Right atrium auricular region (tissue), 2 donors: ENCODE measurements at regions not wholly inside any gene's neighbourhood (a gene's known extent, or its start where the extent isn't known, plus 50 kb on each side); places are given as distances from the start of the nearest gene placed in this dataset.

ENCODE experiments used
- DNase-seq: peaks from one replicate; pipeline ENCODE4 v3.0.0-alpha.2; 2019; ENCODE audit warnings: low spot score
- H3K27ac ChIP-seq, 2 donors: fragments of 200-600 bp; sonication (generic); 1 replicate in 1 of 2; 2 replicates in 1 of 2; pipeline ENCODE4 v1.5.1; 2016 to 2019
- H3K27me3 ChIP-seq, 2 donors: fragments of 200-600 bp; sonication (generic); one replicate each; pipeline versions ENCODE4 v1.5.1 to v1.6.0; 2017 to 2019
- H3K36me3 ChIP-seq: fragments of 200-600 bp; sonication (generic); one replicate; pipeline ENCODE4 v1.5.1; 2016
- H3K4me1 ChIP-seq, 2 donors: fragments of 200-600 bp; sonication (generic); one replicate each; pipeline versions ENCODE4 v1.5.1 to v1.6.0; 2017 to 2019
- H3K4me3 ChIP-seq, 2 donors: fragments of 200-600 bp; sonication (generic); 1 replicate in 1 of 2; 2 replicates in 1 of 2; pipeline ENCODE4 v1.5.1; 2017 to 2019; ENCODE audit warnings: mild to moderate bottlenecking in 1 of 2, moderate library complexity in 1 of 2
- H3K9me3 ChIP-seq, 2 donors: fragments of 200-600 bp; sonication (generic); one replicate each; pipeline ENCODE4 v1.5.1; 2019
- CTCF ChIP-seq, 2 donors: fragments of 200-600 bp; sonication (generic); IDR thresholded peaks; one replicate each; pipeline ENCODE4 v1.5.1; 2019; ENCODE audit warnings: antibody characterized with exemption in 2 of 2

DNA sequence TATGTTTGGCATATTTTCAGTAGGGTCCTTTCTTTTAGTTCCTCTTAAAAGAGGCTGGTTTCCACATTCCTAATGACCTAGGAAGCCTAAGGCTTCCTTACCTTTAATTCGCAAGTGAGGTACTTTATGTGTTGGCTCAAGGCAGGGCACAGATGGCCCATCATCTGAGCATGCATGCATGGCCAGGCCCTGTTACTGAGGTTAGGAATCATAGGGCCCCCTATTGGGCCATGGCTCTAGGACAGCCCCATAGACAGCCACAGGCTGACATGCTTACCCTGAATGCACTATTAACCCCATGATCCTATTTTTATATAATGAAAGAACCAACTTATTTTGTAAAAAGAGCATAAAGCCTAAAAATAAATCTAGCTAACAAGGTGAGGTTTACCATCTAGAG is 271.4 kb downstream of the ELAVL2 start:
- no peaks in the 10 kb centered on the region for H3K36me3 ChIP-seq
- no peaks in the 10 kb centered on the region for H3K4me1 ChIP-seq
- no peak for DNase-seq
- no peak overlapping the region for H3K27ac ChIP-seq
- no peaks in the 10 kb centered on the region for H3K27me3 ChIP-seq
- TF ChIP-seq CTCF (IDR thresholded peaks at IDR 0.05) = no peak
- H3K4me3 ChIP-seq = no peak overlapping the region
- H3K9me3 ChIP-seq = no peaks in the 10 kb centered on the region

DNA sequence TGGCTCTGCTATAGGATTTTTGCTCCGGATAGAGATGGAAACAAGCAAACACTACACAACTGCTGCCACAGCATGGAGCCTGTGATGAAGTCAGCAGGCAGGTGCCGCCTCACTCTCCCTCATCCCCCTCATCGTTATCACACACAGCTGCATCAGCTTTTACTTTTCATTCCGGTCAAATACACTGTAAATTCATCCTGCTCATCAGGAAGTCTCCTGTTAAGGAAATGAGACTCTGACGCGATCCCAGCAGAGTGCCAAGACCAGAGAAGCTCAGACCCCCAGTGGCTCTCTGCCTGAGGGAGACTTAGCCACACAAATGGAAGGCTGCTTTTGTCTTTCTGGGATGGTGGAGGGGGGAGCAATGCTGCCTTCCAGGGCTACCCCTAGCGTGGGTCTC is 270.2 kb downstream of the ELAVL2 start:
- H3K27ac ChIP-seq = no peak overlapping the region
- no peaks in the 10 kb centered on the region for H3K9me3 ChIP-seq
- no peaks in the 10 kb centered on the region for H3K4me1 ChIP-seq
- H3K4me3 ChIP-seq = no peak overlapping the region
- no peaks in the 10 kb centered on the region for H3K36me3 ChIP-seq
- no peak for TF ChIP-seq CTCF (IDR thresholded peaks at IDR 0.05)
- DNase-seq = no peak
- no peaks in the 10 kb centered on the region for H3K27me3 ChIP-seq

- Histone ChIP-seq H3K4me3 (no peak overlapping the region), H3K27me3 (no peaks in the 10 kb centered on the region), H3K4me1 (no peaks in the 10 kb centered on the region), H3K36me3 (no peaks in the 10 kb centered on the region), H3K9me3 (no peaks in the 10 kb centered on the region), H3K27ac (no peak overlapping the region)
- no peak for DNase-seq
- TF ChIP-seq CTCF (IDR thresholded peaks at IDR 0.05) = no peak
Measured at GRCh38 chr9:23556459-23556858, 269.6 kb downstream of the ELAVL2 start.

GRCh38 chr9:23557689-23558088 is 268.4 kb downstream of the ELAVL2 start:
- Histone ChIP-seq H3K4me1 (no peaks in the 10 kb centered on the region), H3K9me3 (no peaks in the 10 kb centered on the region), H3K27ac (no peak overlapping the region), H3K36me3 (no peaks in the 10 kb centered on the region), H3K4me3 (no peak overlapping the region), H3K27me3 (no peaks in the 10 kb centered on the region)
- TF ChIP-seq CTCF (IDR thresholded peaks at IDR 0.05) = no peak
- no peak for DNase-seq

- no peaks in the 10 kb centered on the region for H3K36me3 ChIP-seq
- H3K27ac ChIP-seq = no peak overlapping the region
- DNase-seq = no peak
- no peaks in the 10 kb centered on the region for H3K9me3 ChIP-seq
- no peaks in the 10 kb centered on the region for H3K4me1 ChIP-seq
- no peak for TF ChIP-seq CTCF (IDR thresholded peaks at IDR 0.05)
- no peak overlapping the region for H3K4me3 ChIP-seq
- no peaks in the 10 kb centered on the region for H3K27me3 ChIP-seq
Measured at GRCh38 chr9:23559522-23559921, 266.5 kb downstream of the ELAVL2 start.

DNA sequence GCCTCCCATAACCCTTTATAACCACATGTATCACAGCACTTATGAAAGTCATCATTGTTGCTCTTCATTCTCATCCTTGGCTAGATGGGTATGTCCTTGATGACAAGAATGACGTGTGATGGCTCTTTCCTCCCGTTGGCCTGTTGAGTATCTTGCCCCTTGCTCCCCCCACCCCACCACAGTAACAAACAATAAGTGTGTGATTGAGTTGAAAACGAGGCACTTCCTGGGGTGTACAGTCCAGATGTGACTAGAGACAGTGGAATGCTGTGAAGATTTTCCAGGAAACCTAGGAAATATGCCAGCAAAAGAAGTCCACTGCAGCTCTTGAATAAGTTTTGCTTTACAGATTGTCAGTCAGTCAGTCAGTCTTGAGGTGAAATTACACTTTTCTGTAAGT is 262.5 kb downstream of the ELAVL2 start:
- H3K36me3 ChIP-seq = no peaks in the 10 kb centered on the region
- H3K27ac ChIP-seq = no peak overlapping the region
- no peak for TF ChIP-seq CTCF (IDR thresholded peaks at IDR 0.05)
- no peaks in the 10 kb centered on the region for H3K9me3 ChIP-seq
- no peaks in the 10 kb centered on the region for H3K4me1 ChIP-seq
- H3K27me3 ChIP-seq = no peaks in the 10 kb centered on the region
- no peak for DNase-seq
- H3K4me3 ChIP-seq = no peak overlapping the region
